Stomach (tissue), 4 donors: ENCODE measurements at regions not wholly inside any gene's neighbourhood (a gene's known extent, or its start where the extent isn't known, plus 50 kb on each side); places are given as distances from the start of the nearest gene placed in this dataset.

Experiments used
- CTCF ChIP-seq, 7 experiments: fragments of 450-650 bp in 4 of 7; fragments of 200-600 bp in 3 of 7; sonication (generic) in 3 of 7; IDR thresholded peaks; one replicate each; pipeline ENCODE4 v1.5.1; 2016 to 2019; ENCODE audit warnings: antibody characterized with exemption in 7 of 7, control low read depth in 2 of 7, mild to moderate bottlenecking in 1 of 7
- POLR2AphosphoS5 ChIP-seq, 3 donors: sonication (generic); formaldehyde crosslinking; IDR thresholded peaks; one replicate each; pipeline ENCODE4 v1.6.1; 2016; ENCODE audit warnings: antibody characterized with exemption in 3 of 3

DNA sequence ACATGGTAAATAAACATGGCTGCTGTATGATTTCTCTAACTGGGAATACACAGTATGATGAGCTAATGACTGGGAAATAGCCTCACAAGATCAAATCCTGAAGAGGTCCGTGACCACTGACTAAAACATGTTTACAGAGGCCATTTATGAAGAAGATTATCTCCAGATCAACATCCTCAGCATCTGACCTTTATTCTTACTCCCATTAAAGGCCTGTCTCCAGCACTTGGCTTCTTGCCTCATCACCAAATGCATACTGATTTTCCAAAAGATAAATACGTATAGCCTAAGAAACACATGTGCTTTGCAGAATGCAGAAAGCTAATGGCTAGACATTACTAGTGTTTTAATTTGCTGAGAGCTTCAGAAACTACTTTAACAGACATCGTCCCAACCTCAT is 108.0 kb upstream of the TSLP start:
- TF ChIP-seq CTCF (IDR thresholded peaks at IDR 0.05) (no peak), POLR2AphosphoS5 (IDR thresholded peaks at IDR 0.05) (no peak)
